ENCODE measurements at regions not wholly inside any gene's neighbourhood (a gene's known extent, or its start where the extent isn't known, plus 50 kb on each side); places are given as distances from the start of the nearest gene placed in this dataset.
"Not testable (repeated sequence)": the region's sequence is repeated elsewhere in the genome, so short reads cannot be mapped to it uniquely, and the experiment has no call there.

GRCh38 chr5:92268343-92268742, 885.2 kb upstream of the ARRDC3 start:
- TF ChIP-seq POLR2A (IDR thresholded peaks at IDR 0.05; ENCODE audit: low read length) = no peak
- TF ChIP-seq GATA1 (IDR thresholded peaks at IDR 0.05; ENCODE audit: low read depth, low read length) = no peak
- DNase-seq = no peak

GRCh38 chr5:92267830-92268229, 884.7 kb upstream of the ARRDC3 start:
- no peak for DNase-seq
- TF ChIP-seq GATA1 (IDR thresholded peaks at IDR 0.05; ENCODE audit: low read depth, low read length) = no peak
- TF ChIP-seq POLR2A (IDR thresholded peaks at IDR 0.05; ENCODE audit: low read length) = no peak

GRCh38 chr5:92265804-92266203, 882.7 kb upstream of the ARRDC3 start:
- TF ChIP-seq GATA1 (IDR thresholded peaks at IDR 0.05; ENCODE audit: low read depth, low read length) (no peak), POLR2A (IDR thresholded peaks at IDR 0.05; ENCODE audit: low read length) (no peak)
- no peak for DNase-seq

- not testable (repeated sequence) for DNase-seq
Measured at GRCh38 chr5:92255605-92256004, 872.5 kb upstream of the ARRDC3 start.

- DNase-seq = no peak
- TF ChIP-seq GATA1 (IDR thresholded peaks at IDR 0.05; ENCODE audit: low read depth, low read length) (no peak), POLR2A (IDR thresholded peaks at IDR 0.05; ENCODE audit: low read length) (no peak)
Measured at GRCh38 chr5:92248518-92248917, 865.4 kb upstream of the ARRDC3 start.

GRCh38 chr5:92242170-92242569, 859.1 kb upstream of the ARRDC3 start:
- TF ChIP-seq GATA1 (IDR thresholded peaks at IDR 0.05; ENCODE audit: low read depth, low read length) (no peak), POLR2A (IDR thresholded peaks at IDR 0.05; ENCODE audit: low read length) (no peak)
- DNase-seq = no peak

- TF ChIP-seq POLR2A (IDR thresholded peaks at IDR 0.05; ENCODE audit: low read length) (no peak), GATA1 (IDR thresholded peaks at IDR 0.05; ENCODE audit: low read depth, low read length) (no peak)
- no peak for DNase-seq
Measured at GRCh38 chr5:92237896-92238295, 854.8 kb upstream of the ARRDC3 start.

- TF ChIP-seq POLR2A (IDR thresholded peaks at IDR 0.05; ENCODE audit: low read length) = no peak
- TF ChIP-seq GATA1 (IDR thresholded peaks at IDR 0.05; ENCODE audit: low read depth, low read length) = no peak
Measured at GRCh38 chr5:92222449-92222848, 839.3 kb upstream of the ARRDC3 start.

GRCh38 chr5:92216852-92217251, 833.7 kb upstream of the ARRDC3 start:
- not testable (repeated sequence) for DNase-seq

More at GRCh38 chr5:92222449-92222848, 839.3 kb upstream of the ARRDC3 start:
- no peak for DNase-seq

- no peak for DNase-seq
- no peak for TF ChIP-seq GATA1 (IDR thresholded peaks at IDR 0.05; ENCODE audit: low read depth, low read length)
- no peak for TF ChIP-seq POLR2A (IDR thresholded peaks at IDR 0.05; ENCODE audit: low read length)
Measured at GRCh38 chr5:92215116-92215515, 832.0 kb upstream of the ARRDC3 start.

GRCh38 chr5:92208265-92208664, 825.1 kb upstream of the ARRDC3 start:
- DNase-seq = no peak
- TF ChIP-seq GATA1 (IDR thresholded peaks at IDR 0.05; ENCODE audit: low read depth, low read length) (no peak), POLR2A (IDR thresholded peaks at IDR 0.05; ENCODE audit: low read length) (no peak)

- TF ChIP-seq POLR2A (IDR thresholded peaks at IDR 0.05; ENCODE audit: low read length) (no peak), GATA1 (IDR thresholded peaks at IDR 0.05; ENCODE audit: low read depth, low read length) (no peak)
- DNase-seq = no peak
Measured at GRCh38 chr5:92207151-92207550, 824.0 kb upstream of the ARRDC3 start.

- TF ChIP-seq GATA1 (IDR thresholded peaks at IDR 0.05; ENCODE audit: low read depth, low read length) = no peak
- DNase-seq = no peak
Measured at GRCh38 chr5:92206681-92207080, 823.6 kb upstream of the ARRDC3 start.

- not testable (repeated sequence) for DNase-seq
Measured at GRCh38 chr5:92199035-92199434, 815.9 kb upstream of the ARRDC3 start.

GRCh38 chr5:92181656-92182055, 798.5 kb upstream of the ARRDC3 start:
- DNase-seq = no peak
- TF ChIP-seq POLR2A (IDR thresholded peaks at IDR 0.05; ENCODE audit: low read length) (no peak), GATA1 (IDR thresholded peaks at IDR 0.05; ENCODE audit: low read depth, low read length) (no peak)

- DNase-seq = no peak
- TF ChIP-seq POLR2A (IDR thresholded peaks at IDR 0.05; ENCODE audit: low read length) (no peak), GATA1 (IDR thresholded peaks at IDR 0.05; ENCODE audit: low read depth, low read length) (no peak)
Measured at GRCh38 chr5:92180391-92180790, 797.3 kb upstream of the ARRDC3 start.
